ENCODE measurements at regions not wholly inside any gene's neighbourhood (a gene's known extent, or its start where the extent isn't known, plus 50 kb on each side); places are given as distances from the start of the nearest gene placed in this dataset.

DNA sequence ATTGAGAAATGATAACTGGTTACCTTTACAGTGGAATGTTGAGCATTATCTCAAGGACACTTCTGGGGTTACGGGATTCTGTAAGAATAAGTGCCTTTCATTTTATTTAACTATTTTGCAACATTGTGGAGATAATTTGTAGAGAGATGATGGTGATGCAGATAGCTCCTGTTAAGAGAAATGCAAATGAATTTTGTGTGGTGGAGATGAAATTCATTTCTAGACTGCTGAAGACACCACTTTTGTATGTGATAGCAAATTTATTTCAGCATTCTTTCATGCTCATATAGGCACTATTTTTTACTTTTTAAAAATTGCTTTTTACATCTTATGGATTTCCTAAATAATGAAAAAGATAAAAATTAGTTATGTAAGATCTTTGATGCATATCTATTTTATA is 463.3 kb upstream of the CBLB start:
- Histone ChIP-seq H3K27me3 (ENCODE audit: low read depth, low read length) (no peaks in the 10 kb centered on the region), H3K4me1 (ENCODE audit: low read length) (peaks cover 61% of the 10 kb centered on the region), H3K79me2 (ENCODE audit: low read length) (no peaks in the 10 kb centered on the region), H4K20me1 (ENCODE audit: insufficient read depth, low read length) (no peaks in the 10 kb centered on the region), H3K9me3 (ENCODE audit: insufficient read depth, low read length) (no peaks in the 10 kb centered on the region), H3K4me2 (ENCODE audit: low read length) (peak overlapping the region; percentile 79), H3K9ac (ENCODE audit: low read length) (no peak overlapping the region), H3K4me3 (ENCODE audit: low read length) (0 out of 2 replicates have a peak overlapping the region, but pooled peaks have one; percentile 8), H3K27ac (ENCODE audit: low read length) (peak overlapping the region; percentile 84), H3K36me3 (replicated peaks; ENCODE audit: low read depth, low read length) (no peaks in the 10 kb centered on the region), H2AFZ (ENCODE audit: low read depth, low read length) (no peak overlapping the region)
- no peak for TF ChIP-seq EZH2phosphoT487 (IDR thresholded peaks at IDR 0.05; ENCODE audit: low read depth)
- TF ChIP-seq, protein P1, sequence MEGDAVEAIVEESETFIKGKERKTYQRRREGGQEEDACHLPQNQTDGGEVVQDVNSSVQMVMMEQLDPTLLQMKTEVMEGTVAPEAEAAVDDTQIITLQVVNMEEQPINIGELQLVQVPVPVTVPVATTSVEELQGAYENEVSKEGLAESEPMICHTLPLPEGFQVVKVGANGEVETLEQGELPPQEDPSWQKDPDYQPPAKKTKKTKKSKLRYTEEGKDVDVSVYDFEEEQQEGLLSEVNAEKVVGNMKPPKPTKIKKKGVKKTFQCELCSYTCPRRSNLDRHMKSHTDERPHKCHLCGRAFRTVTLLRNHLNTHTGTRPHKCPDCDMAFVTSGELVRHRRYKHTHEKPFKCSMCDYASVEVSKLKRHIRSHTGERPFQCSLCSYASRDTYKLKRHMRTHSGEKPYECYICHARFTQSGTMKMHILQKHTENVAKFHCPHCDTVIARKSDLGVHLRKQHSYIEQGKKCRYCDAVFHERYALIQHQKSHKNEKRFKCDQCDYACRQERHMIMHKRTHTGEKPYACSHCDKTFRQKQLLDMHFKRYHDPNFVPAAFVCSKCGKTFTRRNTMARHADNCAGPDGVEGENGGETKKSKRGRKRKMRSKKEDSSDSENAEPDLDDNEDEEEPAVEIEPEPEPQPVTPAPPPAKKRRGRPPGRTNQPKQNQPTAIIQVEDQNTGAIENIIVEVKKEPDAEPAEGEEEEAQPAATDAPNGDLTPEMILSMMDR (IDR thresholded peaks at IDR 0.05; ENCODE audit: low read depth, low read length) = no peak

DNA sequence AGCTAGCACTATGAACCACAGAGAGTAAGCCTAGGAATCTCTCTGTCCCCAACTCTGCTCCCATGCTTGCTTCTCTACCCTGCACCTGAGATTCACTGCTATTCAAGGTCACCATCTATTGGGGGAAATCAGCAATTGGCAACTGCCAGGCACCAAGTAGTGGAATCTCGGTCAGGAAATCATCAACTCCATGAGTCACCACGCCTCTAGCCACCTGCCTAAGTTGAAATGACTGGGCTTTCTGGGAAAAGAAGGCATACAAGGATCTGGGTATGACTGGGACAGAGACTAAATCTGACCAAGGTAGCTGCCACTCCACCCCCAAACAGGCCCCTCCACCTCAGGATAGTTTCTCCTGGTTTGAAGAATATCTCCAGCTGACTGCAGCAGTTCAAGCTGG is 464.1 kb upstream of the CBLB start:
- no peaks in the 10 kb centered on the region for H3K36me3 ChIP-seq (replicated peaks; ENCODE audit: low read depth, low read length)
- no peak for TF ChIP-seq EZH2phosphoT487 (IDR thresholded peaks at IDR 0.05; ENCODE audit: low read depth)
- TF ChIP-seq, protein P1 (IDR thresholded peaks at IDR 0.05; ENCODE audit: low read depth, low read length) = peak; percentile 63
- no peaks in the 10 kb centered on the region for H3K27me3 ChIP-seq (ENCODE audit: low read depth, low read length)
- no peaks in the 10 kb centered on the region for H4K20me1 ChIP-seq (ENCODE audit: insufficient read depth, low read length)
- no peaks in the 10 kb centered on the region for H3K79me2 ChIP-seq (ENCODE audit: low read length)
- H3K27ac ChIP-seq (ENCODE audit: low read length) = peak overlapping the region; percentile 84
- peak overlapping the region; percentile 40 for H3K4me3 ChIP-seq (ENCODE audit: low read length)
- H3K9ac ChIP-seq (ENCODE audit: low read length) = peak overlapping the region; percentile 45
- H2AFZ ChIP-seq (ENCODE audit: low read depth, low read length) = no peak overlapping the region
- H3K4me1 ChIP-seq (ENCODE audit: low read length) = peaks cover 63% of the 10 kb centered on the region
- H3K9me3 ChIP-seq (ENCODE audit: insufficient read depth, low read length) = no peaks in the 10 kb centered on the region
- peak overlapping the region; percentile 79 for H3K4me2 ChIP-seq (ENCODE audit: low read length)

DNA sequence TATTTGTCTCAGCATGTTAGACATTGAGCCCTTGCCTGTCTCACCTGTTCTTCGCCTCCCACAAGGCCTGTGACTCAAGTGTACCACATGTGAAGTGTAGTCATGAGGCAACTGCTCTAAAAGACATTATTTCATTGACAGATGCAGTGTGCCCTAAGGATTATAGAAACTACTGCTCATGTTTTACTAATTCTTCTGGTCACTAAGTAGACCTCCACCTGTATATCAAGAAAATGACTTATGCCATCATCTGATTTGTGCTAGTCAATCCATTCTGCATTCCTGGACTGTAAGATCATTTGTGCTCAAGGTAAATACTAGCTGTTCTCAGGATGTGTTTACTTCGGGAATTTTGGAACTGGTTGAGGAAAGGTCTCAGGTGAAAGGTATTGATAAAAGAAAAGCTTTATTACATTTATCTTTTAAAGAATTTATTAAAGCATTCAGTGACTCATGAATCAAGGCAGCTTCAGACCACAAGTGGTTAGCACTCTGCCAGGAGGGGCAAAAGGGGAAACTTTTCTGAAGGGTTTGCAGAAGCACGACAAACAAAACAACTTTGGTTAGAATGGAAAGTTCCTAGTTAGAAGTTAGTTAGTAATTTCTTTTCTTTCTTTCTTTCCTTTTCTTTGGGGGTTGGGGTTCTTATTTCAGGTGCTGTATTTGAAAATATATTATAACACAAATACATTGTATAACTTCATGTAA is 465.3 kb upstream of the CBLB start:
- peaks cover 63% of the 10 kb centered on the region for H3K4me1 ChIP-seq (ENCODE audit: low read length)
- H3K27me3 ChIP-seq (ENCODE audit: low read depth, low read length) = no peaks in the 10 kb centered on the region
- peak overlapping the region; percentile 13; the same call in 1 of the 2 replicates for H3K27ac ChIP-seq (ENCODE audit: low read length)
- H3K4me3 ChIP-seq (ENCODE audit: low read length) = peak overlapping the region; percentile 3; the same call in 1 of the 2 replicates
- TF ChIP-seq, protein P1 (IDR thresholded peaks at IDR 0.05; ENCODE audit: low read depth, low read length) = no peak
- TF ChIP-seq EZH2phosphoT487 (IDR thresholded peaks at IDR 0.05; ENCODE audit: low read depth) = no peak
- H2AFZ ChIP-seq (ENCODE audit: low read depth, low read length) = no peak overlapping the region
- no peaks in the 10 kb centered on the region for H3K36me3 ChIP-seq (replicated peaks; ENCODE audit: low read depth, low read length)
- no peaks in the 10 kb centered on the region for H4K20me1 ChIP-seq (ENCODE audit: insufficient read depth, low read length)
- peak overlapping the region; percentile 79 for H3K4me2 ChIP-seq (ENCODE audit: low read length)
- no peaks in the 10 kb centered on the region for H3K9me3 ChIP-seq (ENCODE audit: insufficient read depth, low read length)
- no peaks in the 10 kb centered on the region for H3K79me2 ChIP-seq (ENCODE audit: low read length)
- no peak overlapping the region for H3K9ac ChIP-seq (ENCODE audit: low read length)

DNA sequence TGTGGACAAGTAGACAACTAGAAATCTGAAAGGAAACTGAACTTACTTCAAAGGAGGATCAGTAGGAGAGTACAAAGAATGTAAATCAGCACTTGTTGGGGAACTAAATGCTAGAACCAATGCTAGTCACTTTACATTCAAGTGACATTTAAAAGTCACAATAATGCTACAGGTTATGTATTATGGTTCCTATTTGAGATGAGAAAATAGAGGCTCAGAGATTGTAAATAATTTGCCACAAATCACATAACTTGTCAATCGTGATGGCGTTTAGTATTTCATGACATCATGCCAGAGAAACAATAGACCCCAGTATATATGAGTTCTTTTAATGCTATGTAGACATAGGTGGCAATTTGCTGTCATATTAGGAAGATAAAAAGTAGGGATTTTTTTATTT is 467.8 kb upstream of the CBLB start:
- Histone ChIP-seq H3K27ac (ENCODE audit: low read length) (no peak overlapping the region), H3K4me1 (ENCODE audit: low read length) (peaks cover 56% of the 10 kb centered on the region), H3K4me2 (ENCODE audit: low read length) (peak overlapping the region; percentile 18; the same call in 1 of the 2 replicates), H3K4me3 (ENCODE audit: low read length) (no peak overlapping the region), H4K20me1 (ENCODE audit: insufficient read depth, low read length) (no peaks in the 10 kb centered on the region), H3K79me2 (ENCODE audit: low read length) (no peaks in the 10 kb centered on the region), H2AFZ (ENCODE audit: low read depth, low read length) (no peak overlapping the region), H3K9ac (ENCODE audit: low read length) (no peak overlapping the region), H3K9me3 (ENCODE audit: insufficient read depth, low read length) (no peaks in the 10 kb centered on the region), H3K27me3 (ENCODE audit: low read depth, low read length) (no peaks in the 10 kb centered on the region), H3K36me3 (replicated peaks; ENCODE audit: low read depth, low read length) (no peaks in the 10 kb centered on the region)
- TF ChIP-seq, protein P1 (IDR thresholded peaks at IDR 0.05; ENCODE audit: low read depth, low read length) = no peak
- no peak for TF ChIP-seq EZH2phosphoT487 (IDR thresholded peaks at IDR 0.05; ENCODE audit: low read depth)
